GM10248 (cell line): ENCODE measurements at regions not wholly inside any gene's neighbourhood (a gene's known extent, or its start where the extent isn't known, plus 50 kb on each side); places are given as distances from the start of the nearest gene placed in this dataset.

Source experiments
- CTCF ChIA-PET: fragments of 300-600 bp; sonication (Branson Sonifier 250); formaldehyde crosslinking; extraction: SDS; loops from one replicate; lab custom pipeline; 2021; ENCODE audit warnings: antibody characterized with exemption; lab: Yijun Ruan, JAX
- POLR2A ChIA-PET: fragments of 350-650 bp; sonication (Branson Sonifier 250); formaldehyde crosslinking; extraction: SDS; loops from one replicate; lab custom pipeline; 2020; ENCODE audit warnings: antibody characterized with exemption; lab: Yijun Ruan, JAX
- DNase-seq: peaks from one replicate; pipeline ENCODE4 v3.0.0; 2012; ENCODE audit errors: extremely low spot score
- CTCF ChIP-seq: IDR thresholded peaks from 2 replicates; pipeline ENCODE4 v1.5.1; 2012; ENCODE audit warnings: mild to moderate bottlenecking, low read depth; ENCODE audit errors: extremely low read depth, missing control alignments, control extremely low read depth

GRCh38 chr10:31723106-31723750, 205.4 kb downstream of the ARHGAP12 start:
- no peak for TF ChIP-seq CTCF
- ChIA-PET POLR2A (no interaction called here), CTCF (interaction anchor here (0.9 kb wide), 1 partner anchor 15 kb away, joined by 3 read pairs; no protein-coding TSS in a partner anchor)

GRCh38 chr10:31721096-31721495, 207.5 kb downstream of the ARHGAP12 start:
- ChIA-PET CTCF (interaction anchor here (1.1 to 1.5 kb wide), 2 partner anchors 9 to 29 kb away, joined by 3 to 4 read pairs; no protein-coding TSS in a partner anchor), POLR2A (no interaction called here)
- no peak for TF ChIP-seq CTCF
- DNase-seq: no peak

More at GRCh38 chr10:31723106-31723750, 205.4 kb downstream of the ARHGAP12 start:
- no peak for DNase-seq

- TF ChIP-seq CTCF: no peak
Measured at GRCh38 chr10:31720546-31720945, 208.1 kb downstream of the ARHGAP12 start.

GRCh38 chr10:31709476-31709875, 219.2 kb downstream of the ARHGAP12 start:
- DNase-seq: no peak
- ChIA-PET POLR2A (no interaction called here), CTCF (interaction anchor here (1.1 to 2.1 kb wide), 7 partner anchors 9 to 925 kb away, joined by 3 to 7 read pairs (median 4); no protein-coding TSS in a partner anchor)
- no peak for TF ChIP-seq CTCF

More at GRCh38 chr10:31720546-31720945, 208.1 kb downstream of the ARHGAP12 start:
- DNase-seq: no peak
- ChIA-PET POLR2A (no interaction called here), CTCF (interaction anchor here (1.1 to 1.5 kb wide), 2 partner anchors 9 to 29 kb away, joined by 3 to 4 read pairs; no protein-coding TSS in a partner anchor)

GRCh38 chr10:31709028-31709427, 219.6 kb downstream of the ARHGAP12 start:
- DNase-seq: no peak
- ChIA-PET CTCF (interaction anchor here (1.1 to 2.1 kb wide), 7 partner anchors 10 to 925 kb away, joined by 3 to 7 read pairs (median 4); no protein-coding TSS in a partner anchor), POLR2A (interaction anchor here (0.6 kb wide), 1 partner anchor 682 kb away, joined by 3 read pairs; no protein-coding TSS in a partner anchor)
- no peak for TF ChIP-seq CTCF

- ChIA-PET POLR2A (interaction anchor here (0.6 kb wide), 1 partner anchor 683 kb away, joined by 3 read pairs; no protein-coding TSS in a partner anchor), CTCF (interaction anchor here (1.1 to 2.1 kb wide), 7 partner anchors 10 to 924 kb away, joined by 3 to 7 read pairs (median 4); no protein-coding TSS in a partner anchor)
- no peak for DNase-seq
- TF ChIP-seq CTCF: no peak
Measured at GRCh38 chr10:31708474-31708873, 220.2 kb downstream of the ARHGAP12 start.
